GM23248 (cell line): ENCODE measurements at regions not wholly inside any gene's neighbourhood (a gene's known extent, or its start where the extent isn't known, plus 50 kb on each side); places are given as distances from the start of the nearest gene placed in this dataset.

Source experiments
- EZH2 ChIP-seq: fragments of 200-600 bp; sonication (generic); IDR thresholded peaks from 2 replicates; pipeline ENCODE4 v1.6.1; 2018; ENCODE audit warnings: antibody characterized with exemption, mild to moderate bottlenecking; ENCODE audit not compliant: insufficient read depth, poor library complexity, severe bottlenecking
- EZH2phosphoT487 ChIP-seq: fragments of 200-600 bp; sonication (generic); IDR thresholded peaks from 2 replicates; pipeline ENCODE4 v1.6.1; 2018; ENCODE audit warnings: antibody characterized with exemption, moderate library complexity, mild to moderate bottlenecking, low read depth; ENCODE audit not compliant: insufficient read depth

GRCh38 chr20:24361541-24361940 is 107.9 kb upstream of the SYNDIG1 start:
- TF ChIP-seq EZH2phosphoT487, result no peak
- TF ChIP-seq EZH2, result no peak
